PFSK-1 (cell line): ENCODE measurements at regions not wholly inside any gene's neighbourhood (a gene's known extent, or its start where the extent isn't known, plus 50 kb on each side); places are given as distances from the start of the nearest gene placed in this dataset.

Source experiments
- FOXP2 ChIP-seq: optimal IDR thresholded peaks from 2 replicates; pipeline ENCODE3; 2011; ENCODE audit warnings: borderline replicate concordance, control low read depth, inconsistent platforms; ENCODE audit not compliant: insufficient read depth; ENCODE audit errors: extremely low read length, extremely low read depth
- POLR2AphosphoS5 ChIP-seq: IDR thresholded peaks from 2 replicates; pipeline ENCODE4 v1.6.1; 2012; ENCODE audit warnings: low read depth, mild to moderate bottlenecking, control low read depth, low read length, moderate library complexity
- SIN3A ChIP-seq: IDR thresholded peaks from 2 replicates; pipeline ENCODE4 v1.6.1; 2012; ENCODE audit warnings: mild to moderate bottlenecking, low read length, moderate library complexity, borderline replicate concordance; ENCODE audit not compliant: insufficient read depth
- TAF1 ChIP-seq: IDR thresholded peaks from 2 replicates; pipeline ENCODE4 v1.6.1; 2012; ENCODE audit warnings: low read length, control low read depth, borderline replicate concordance; ENCODE audit not compliant: insufficient read depth
- TF ChIP-seq, protein P1 (sequence below), 2 experiments: IDR thresholded peaks; 2 replicates each; pipeline versions ENCODE4 v1.6.1 to v1.8.0; 2011 to 2012; ENCODE audit warnings: low read depth in 2 of 2, low read length in 2 of 2, control low read depth in 1 of 2, inconsistent platforms in 1 of 2, mild to moderate bottlenecking in 1 of 2, moderate library complexity in 1 of 2; ENCODE audit not compliant: insufficient read depth in 1 of 2

DNA sequence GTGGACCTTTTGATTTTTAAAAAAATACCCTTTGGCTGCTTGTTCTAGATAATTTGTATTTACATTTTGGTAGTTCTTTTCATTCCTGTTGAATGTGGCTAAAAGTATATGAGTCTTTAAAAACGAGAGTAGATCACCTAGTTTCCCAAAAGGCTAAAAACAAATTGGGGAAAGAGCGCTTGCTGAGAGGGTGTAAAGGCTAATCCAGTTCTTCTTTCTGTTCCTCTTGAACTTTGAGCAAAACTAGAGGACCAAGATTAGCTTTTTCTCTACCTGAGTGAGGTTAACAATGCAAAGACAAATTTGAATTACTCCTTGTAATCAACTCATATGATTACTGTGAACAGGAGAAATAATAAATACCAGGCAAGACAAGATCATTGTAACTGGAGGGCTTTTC lies 2513.2 kb downstream of the PCDH9 start:
- TF ChIP-seq POLR2AphosphoS5 (no peak), TAF1 (no peak)

DNA sequence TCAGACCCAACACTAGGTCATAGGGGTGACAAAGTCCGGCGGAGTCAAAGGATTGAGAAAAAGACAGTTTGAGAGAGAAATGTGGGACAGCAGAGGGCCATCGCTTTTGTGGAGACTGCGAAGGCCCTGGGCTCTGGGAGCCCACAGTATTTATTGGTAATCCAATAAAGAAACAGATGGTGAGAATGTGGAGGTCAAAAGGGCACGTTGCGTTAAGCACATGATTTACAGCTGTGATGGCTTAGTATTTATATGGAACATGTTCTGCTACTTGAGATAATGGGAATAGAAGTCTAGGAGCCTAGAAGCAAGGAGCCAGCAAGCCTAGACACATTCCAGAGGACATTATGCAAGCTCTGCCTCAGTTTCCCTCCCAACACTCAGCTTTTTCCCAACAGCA lies 2521.1 kb downstream of the PCDH9 start:
- TF ChIP-seq, protein P1, sequence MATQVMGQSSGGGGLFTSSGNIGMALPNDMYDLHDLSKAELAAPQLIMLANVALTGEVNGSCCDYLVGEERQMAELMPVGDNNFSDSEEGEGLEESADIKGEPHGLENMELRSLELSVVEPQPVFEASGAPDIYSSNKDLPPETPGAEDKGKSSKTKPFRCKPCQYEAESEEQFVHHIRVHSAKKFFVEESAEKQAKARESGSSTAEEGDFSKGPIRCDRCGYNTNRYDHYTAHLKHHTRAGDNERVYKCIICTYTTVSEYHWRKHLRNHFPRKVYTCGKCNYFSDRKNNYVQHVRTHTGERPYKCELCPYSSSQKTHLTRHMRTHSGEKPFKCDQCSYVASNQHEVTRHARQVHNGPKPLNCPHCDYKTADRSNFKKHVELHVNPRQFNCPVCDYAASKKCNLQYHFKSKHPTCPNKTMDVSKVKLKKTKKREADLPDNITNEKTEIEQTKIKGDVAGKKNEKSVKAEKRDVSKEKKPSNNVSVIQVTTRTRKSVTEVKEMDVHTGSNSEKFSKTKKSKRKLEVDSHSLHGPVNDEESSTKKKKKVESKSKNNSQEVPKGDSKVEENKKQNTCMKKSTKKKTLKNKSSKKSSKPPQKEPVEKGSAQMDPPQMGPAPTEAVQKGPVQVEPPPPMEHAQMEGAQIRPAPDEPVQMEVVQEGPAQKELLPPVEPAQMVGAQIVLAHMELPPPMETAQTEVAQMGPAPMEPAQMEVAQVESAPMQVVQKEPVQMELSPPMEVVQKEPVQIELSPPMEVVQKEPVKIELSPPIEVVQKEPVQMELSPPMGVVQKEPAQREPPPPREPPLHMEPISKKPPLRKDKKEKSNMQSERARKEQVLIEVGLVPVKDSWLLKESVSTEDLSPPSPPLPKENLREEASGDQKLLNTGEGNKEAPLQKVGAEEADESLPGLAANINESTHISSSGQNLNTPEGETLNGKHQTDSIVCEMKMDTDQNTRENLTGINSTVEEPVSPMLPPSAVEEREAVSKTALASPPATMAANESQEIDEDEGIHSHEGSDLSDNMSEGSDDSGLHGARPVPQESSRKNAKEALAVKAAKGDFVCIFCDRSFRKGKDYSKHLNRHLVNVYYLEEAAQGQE (IDR thresholded peaks at IDR 0.05; ENCODE audit: insufficient read depth in 1 of 2, low read depth in 2 of 2, low read length in 2 of 2), result no peak
- TF ChIP-seq SIN3A (no peak), FOXP2 (no peak), TAF1 (no peak), POLR2AphosphoS5 (no peak)

DNA sequence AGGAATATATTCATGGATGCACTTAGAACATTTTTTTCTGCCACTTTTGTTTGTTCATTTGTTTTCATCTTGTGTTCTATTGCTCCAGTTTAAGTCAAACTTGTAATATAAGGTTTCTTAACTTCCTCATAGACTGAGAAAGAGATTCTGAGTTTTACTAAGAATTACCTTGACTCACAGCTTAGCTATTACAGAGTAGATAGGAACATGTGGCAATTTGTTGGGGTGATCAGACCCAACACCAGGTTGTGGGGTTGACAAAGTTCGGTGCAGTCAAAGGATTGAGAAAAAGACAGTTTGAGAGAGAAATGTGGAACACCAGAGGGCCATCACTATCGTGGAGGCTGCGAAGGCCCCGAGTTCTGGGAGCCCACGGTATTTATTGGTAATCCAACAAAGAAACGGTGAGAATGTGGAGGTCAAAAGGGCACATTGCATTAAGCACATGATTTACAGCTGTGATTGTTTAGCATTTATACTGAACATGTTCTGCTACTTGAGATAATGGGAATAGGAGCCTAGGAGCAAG lies 2526.0 kb downstream of the PCDH9 start:
- TF ChIP-seq, protein P1 (IDR thresholded peaks at IDR 0.05; ENCODE audit: insufficient read depth in 1 of 2, low read depth in 2 of 2, low read length in 2 of 2), result no peak
- TF ChIP-seq SIN3A (no peak), TAF1 (no peak), FOXP2 (no peak), POLR2AphosphoS5 (no peak)

DNA sequence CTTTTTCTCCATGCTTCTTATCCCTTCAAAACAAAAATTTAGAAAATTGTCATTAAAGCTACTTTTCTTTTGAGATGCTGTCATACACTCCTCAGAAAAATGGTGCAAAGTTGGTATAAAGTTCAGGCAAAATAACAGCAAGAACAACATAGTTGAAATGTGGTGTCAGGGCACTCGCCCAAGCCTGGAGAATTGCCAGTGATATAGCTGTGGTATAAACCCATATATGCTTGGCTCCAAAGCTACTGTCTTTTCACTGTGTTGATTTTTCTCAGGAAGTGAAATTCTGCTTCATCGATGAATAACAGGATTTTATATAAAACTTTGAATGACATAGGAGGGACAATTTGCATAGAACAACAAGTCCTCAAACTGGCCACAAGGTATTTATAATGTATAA lies 2532.9 kb downstream of the PCDH9 start:
- TF ChIP-seq SIN3A (no peak), FOXP2 (no peak), POLR2AphosphoS5 (no peak), TAF1 (no peak)
- TF ChIP-seq, protein P1 (IDR thresholded peaks at IDR 0.05; ENCODE audit: insufficient read depth in 1 of 2, low read depth in 2 of 2, low read length in 2 of 2), result no peak

DNA sequence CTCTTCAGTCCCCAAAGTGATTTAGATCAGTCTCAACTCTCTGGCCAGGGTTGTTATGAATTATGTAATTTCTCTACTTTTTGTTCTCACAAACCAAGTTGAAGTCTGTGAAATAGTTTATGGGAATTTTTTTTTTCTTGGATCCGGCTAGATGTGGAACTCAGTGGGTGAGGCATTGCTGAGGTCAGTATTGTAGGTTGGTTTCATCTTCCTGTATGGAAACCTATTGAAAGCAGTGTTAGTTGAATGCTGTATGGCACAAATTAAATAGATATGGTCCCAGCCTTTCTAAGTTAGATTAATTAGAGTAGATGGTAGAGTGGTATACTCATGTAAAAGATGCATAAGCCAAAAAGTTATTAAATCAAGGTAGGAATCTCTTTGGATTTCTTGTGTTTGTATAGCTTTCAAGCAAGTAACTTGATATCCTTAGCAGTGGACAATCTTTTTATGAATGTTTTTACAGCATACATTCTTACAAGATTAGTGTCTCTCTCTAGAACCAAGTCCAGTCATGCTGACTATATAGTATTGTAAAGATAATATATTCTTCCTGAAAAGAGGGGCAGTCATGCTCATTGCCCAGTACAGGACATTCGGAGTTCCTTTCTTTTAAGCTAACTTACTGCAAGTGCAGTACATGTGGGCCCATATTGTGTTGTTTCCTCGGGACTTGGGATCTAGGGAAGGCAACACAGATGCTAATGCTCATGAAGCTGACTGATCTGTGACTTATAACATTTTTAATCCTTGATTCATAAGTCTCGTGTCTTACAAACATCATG lies 2541.1 kb downstream of the PCDH9 start:
- no peak for TF ChIP-seq POLR2AphosphoS5
- TF ChIP-seq TAF1, result no peak
- TF ChIP-seq FOXP2, result no peak
- TF ChIP-seq SIN3A, result no peak
- TF ChIP-seq, protein P1 (IDR thresholded peaks at IDR 0.05; ENCODE audit: insufficient read depth in 1 of 2, low read depth in 2 of 2, low read length in 2 of 2), result no peak
